ENCODE measurements at regions not wholly inside any gene's neighbourhood (a gene's known extent, or its start where the extent isn't known, plus 50 kb on each side); places are given as distances from the start of the nearest gene placed in this dataset.

GRCh38 chr3:89946884-89947283 lies 839.5 kb downstream of the EPHA3 start:
- H3K9me3 ChIP-seq (ENCODE audit: insufficient read depth, low read length): no peaks in the 10 kb centered on the region
- H3K9ac ChIP-seq (ENCODE audit: low read length): no peak overlapping the region
- no peaks in the 10 kb centered on the region for H3K27me3 ChIP-seq (ENCODE audit: low read depth, low read length)
- H4K20me1 ChIP-seq (ENCODE audit: insufficient read depth, low read length): no peaks in the 10 kb centered on the region
- no peak overlapping the region for H3K4me3 ChIP-seq (ENCODE audit: low read length)
- H3K4me1 ChIP-seq (ENCODE audit: low read length): no peaks in the 10 kb centered on the region
- no peaks in the 10 kb centered on the region for H3K36me3 ChIP-seq (replicated peaks; ENCODE audit: low read depth, low read length)
- no peak for TF ChIP-seq EZH2phosphoT487 (IDR thresholded peaks at IDR 0.05; ENCODE audit: low read depth)
- TF ChIP-seq CTCF (IDR thresholded peaks at IDR 0.05; ENCODE audit: low read depth, low read length): no peak
- 0 out of 2 replicates have a peak overlapping the region, but pooled peaks have one; percentile 11 for H2AFZ ChIP-seq (ENCODE audit: low read depth, low read length)
- H3K4me2 ChIP-seq (ENCODE audit: low read length): no peak overlapping the region
- no peak overlapping the region for H3K27ac ChIP-seq (ENCODE audit: low read length)
- H3K79me2 ChIP-seq (ENCODE audit: low read length): no peaks in the 10 kb centered on the region

GRCh38 chr3:89947337-89947954 lies 840.0 kb downstream of the EPHA3 start:
- H3K4me2 ChIP-seq (ENCODE audit: low read length): no peak overlapping the region
- no peaks in the 10 kb centered on the region for H4K20me1 ChIP-seq (ENCODE audit: insufficient read depth, low read length)
- no peak overlapping the region for H3K4me3 ChIP-seq (ENCODE audit: low read length)
- TF ChIP-seq EZH2phosphoT487 (IDR thresholded peaks at IDR 0.05; ENCODE audit: low read depth): no peak
- TF ChIP-seq CTCF (IDR thresholded peaks at IDR 0.05; ENCODE audit: low read depth, low read length): peak; percentile 25
- H3K27ac ChIP-seq (ENCODE audit: low read length): no peak overlapping the region
- no peaks in the 10 kb centered on the region for H3K36me3 ChIP-seq (replicated peaks; ENCODE audit: low read depth, low read length)
- H3K4me1 ChIP-seq (ENCODE audit: low read length): no peaks in the 10 kb centered on the region
- no peaks in the 10 kb centered on the region for H3K79me2 ChIP-seq (ENCODE audit: low read length)
- no peak overlapping the region for H3K9ac ChIP-seq (ENCODE audit: low read length)
- H2AFZ ChIP-seq (ENCODE audit: low read depth, low read length): no peak overlapping the region
- H3K9me3 ChIP-seq (ENCODE audit: insufficient read depth, low read length): no peaks in the 10 kb centered on the region
- H3K27me3 ChIP-seq (ENCODE audit: low read depth, low read length): no peaks in the 10 kb centered on the region

GRCh38 chr3:89948008-89948407 lies 840.6 kb downstream of the EPHA3 start:
- H3K9ac ChIP-seq (ENCODE audit: low read length): no peak overlapping the region
- no peaks in the 10 kb centered on the region for H3K9me3 ChIP-seq (ENCODE audit: insufficient read depth, low read length)
- no peaks in the 10 kb centered on the region for H3K27me3 ChIP-seq (ENCODE audit: low read depth, low read length)
- H3K27ac ChIP-seq (ENCODE audit: low read length): no peak overlapping the region
- H3K79me2 ChIP-seq (ENCODE audit: low read length): no peaks in the 10 kb centered on the region
- TF ChIP-seq CTCF (IDR thresholded peaks at IDR 0.05; ENCODE audit: low read depth, low read length): no peak
- no peak for TF ChIP-seq EZH2phosphoT487 (IDR thresholded peaks at IDR 0.05; ENCODE audit: low read depth)
- H3K36me3 ChIP-seq (replicated peaks; ENCODE audit: low read depth, low read length): no peaks in the 10 kb centered on the region
- H3K4me1 ChIP-seq (ENCODE audit: low read length): no peaks in the 10 kb centered on the region
- H3K4me3 ChIP-seq (ENCODE audit: low read length): no peak overlapping the region
- H3K4me2 ChIP-seq (ENCODE audit: low read length): no peak overlapping the region
- no peaks in the 10 kb centered on the region for H4K20me1 ChIP-seq (ENCODE audit: insufficient read depth, low read length)
- H2AFZ ChIP-seq (ENCODE audit: low read depth, low read length): 0 out of 2 replicates have a peak overlapping the region, but pooled peaks have one; percentile 15

- Histone ChIP-seq H3K4me1 (ENCODE audit: low read length) (no peaks in the 10 kb centered on the region), H3K27me3 (ENCODE audit: low read depth, low read length) (no peaks in the 10 kb centered on the region), H3K9ac (ENCODE audit: low read length) (no peak overlapping the region), H4K20me1 (ENCODE audit: insufficient read depth, low read length) (no peaks in the 10 kb centered on the region), H3K9me3 (ENCODE audit: insufficient read depth, low read length) (no peaks in the 10 kb centered on the region; the same call in 1 of the 2 replicates), H2AFZ (ENCODE audit: low read depth, low read length) (no peak overlapping the region), H3K27ac (ENCODE audit: low read length) (no peak overlapping the region), H3K4me2 (ENCODE audit: low read length) (no peak overlapping the region), H3K4me3 (ENCODE audit: low read length) (no peak overlapping the region), H3K36me3 (replicated peaks; ENCODE audit: low read depth, low read length) (no peaks in the 10 kb centered on the region), H3K79me2 (ENCODE audit: low read length) (no peaks in the 10 kb centered on the region)
- TF ChIP-seq EZH2phosphoT487 (IDR thresholded peaks at IDR 0.05; ENCODE audit: low read depth) (no peak), CTCF (IDR thresholded peaks at IDR 0.05; ENCODE audit: low read depth, low read length) (no peak)
Observed at GRCh38 chr3:89950772-89951171, 843.4 kb downstream of the EPHA3 start.

Measured in OCI-LY3 (cell line).